Tibial nerve (tissue), 4 donors: ENCODE measurements at regions not wholly inside any gene's neighbourhood (a gene's known extent, or its start where the extent isn't known, plus 50 kb on each side); places are given as distances from the start of the nearest gene placed in this dataset.

Experiments used
- DNase-seq, 2 donors: peaks; one replicate each; pipeline ENCODE4 v3.0.0-alpha.2; 2019; ENCODE audit warnings: low spot score in 2 of 2
- H3K27ac ChIP-seq, 4 donors: fragments of 200-600 bp; sonication (generic) in 3 of 4; one replicate each; pipeline ENCODE4 v1.5.1; 2017 to 2019; ENCODE audit warnings: mild to moderate bottlenecking in 1 of 4
- H3K27me3 ChIP-seq, 2 donors: fragments of 200-600 bp; sonication (generic) in 1 of 2; one replicate each; pipeline versions ENCODE4 v1.5.1 to v1.6.0; 2017 to 2019
- H3K36me3 ChIP-seq, 3 donors: fragments of 200-600 bp; sonication (generic); one replicate each; pipeline ENCODE4 v1.5.1; 2018 to 2019
- H3K4me1 ChIP-seq, 4 donors: fragments of 200-600 bp; sonication (generic) in 3 of 4; one replicate each; pipeline ENCODE4 v1.5.1; 2017 to 2019
- H3K4me3 ChIP-seq, 4 donors: fragments of 200-600 bp; sonication (generic) in 3 of 4; one replicate each; pipeline ENCODE4 v1.5.1; 2017 to 2019; ENCODE audit warnings: mild to moderate bottlenecking in 1 of 4, moderate library complexity in 1 of 4
- H3K9me3 ChIP-seq, 4 donors: fragments of 200-600 bp; sonication (generic) in 3 of 4; one replicate each; pipeline ENCODE4 v1.5.1; 2017 to 2019
- EP300 ChIP-seq, 2 donors: sonication (generic); formaldehyde crosslinking; IDR thresholded peaks; one replicate each; pipeline ENCODE4 v1.6.1; 2017; ENCODE audit warnings: antibody characterized with exemption in 2 of 2, mild to moderate bottlenecking in 1 of 2
- POLR2A ChIP-seq, 2 donors: fragments of 450-650 bp; IDR thresholded peaks; one replicate each; pipeline ENCODE4 v1.6.1; 2017; ENCODE audit warnings: antibody characterized with exemption in 2 of 2, mild to moderate bottlenecking in 2 of 2, moderate library complexity in 2 of 2
- WGBS, 2 donors: methylation state at CpG; one replicate each; pipeline ENCODE4 v1.1.5; 2018; 5-methylcytosine and 5-hydroxymethylcytosine counted together
- TF ChIP-seq, protein P1 (sequence below), 5 experiments: fragments of 200-600 bp in 3 of 5; fragments of 450-650 bp in 2 of 5; sonication (generic) in 3 of 5; IDR thresholded peaks; one replicate each; pipeline ENCODE4 v1.5.1; 2016 to 2019; ENCODE audit warnings: antibody characterized with exemption in 5 of 5, mild to moderate bottlenecking in 3 of 5, moderate library complexity in 2 of 5

- Histone ChIP-seq H3K4me1 (no peaks in the 10 kb centered on the region), H3K36me3 (no peaks in the 10 kb centered on the region), H3K9me3 (no peaks in the 10 kb centered on the region), H3K27ac (no peak overlapping the region), H3K4me3 (no peak overlapping the region), H3K27me3 (no peaks in the 10 kb centered on the region)
- 64 to 93% methylated on average over 3 of the region's 3 CpGs for WGBS, 2 donors
- no peak for DNase-seq
- TF ChIP-seq POLR2A (IDR thresholded peaks at IDR 0.05) (no peak), EP300 (IDR thresholded peaks at IDR 0.05) (no peak)
- TF ChIP-seq, protein P1, sequence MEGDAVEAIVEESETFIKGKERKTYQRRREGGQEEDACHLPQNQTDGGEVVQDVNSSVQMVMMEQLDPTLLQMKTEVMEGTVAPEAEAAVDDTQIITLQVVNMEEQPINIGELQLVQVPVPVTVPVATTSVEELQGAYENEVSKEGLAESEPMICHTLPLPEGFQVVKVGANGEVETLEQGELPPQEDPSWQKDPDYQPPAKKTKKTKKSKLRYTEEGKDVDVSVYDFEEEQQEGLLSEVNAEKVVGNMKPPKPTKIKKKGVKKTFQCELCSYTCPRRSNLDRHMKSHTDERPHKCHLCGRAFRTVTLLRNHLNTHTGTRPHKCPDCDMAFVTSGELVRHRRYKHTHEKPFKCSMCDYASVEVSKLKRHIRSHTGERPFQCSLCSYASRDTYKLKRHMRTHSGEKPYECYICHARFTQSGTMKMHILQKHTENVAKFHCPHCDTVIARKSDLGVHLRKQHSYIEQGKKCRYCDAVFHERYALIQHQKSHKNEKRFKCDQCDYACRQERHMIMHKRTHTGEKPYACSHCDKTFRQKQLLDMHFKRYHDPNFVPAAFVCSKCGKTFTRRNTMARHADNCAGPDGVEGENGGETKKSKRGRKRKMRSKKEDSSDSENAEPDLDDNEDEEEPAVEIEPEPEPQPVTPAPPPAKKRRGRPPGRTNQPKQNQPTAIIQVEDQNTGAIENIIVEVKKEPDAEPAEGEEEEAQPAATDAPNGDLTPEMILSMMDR (IDR thresholded peaks at IDR 0.05) = no peak
These were observed 212.3 kb upstream of the MYLIP start for GRCh38 chr6:15916581-15916980.

- no peak overlapping the region for H3K27ac ChIP-seq
- H3K4me1 ChIP-seq = no peaks in the 10 kb centered on the region
- no peak for DNase-seq
- H3K27me3 ChIP-seq = no peaks in the 10 kb centered on the region
- 88 to 90% methylated on average over 8 of the region's 8 CpGs for WGBS, 2 donors
- no peaks in the 10 kb centered on the region for H3K9me3 ChIP-seq
- TF ChIP-seq EP300 (IDR thresholded peaks at IDR 0.05) (no peak), POLR2A (IDR thresholded peaks at IDR 0.05) (no peak)
- TF ChIP-seq, protein P1 (IDR thresholded peaks at IDR 0.05) = no peak
- no peaks in the 10 kb centered on the region for H3K36me3 ChIP-seq
- H3K4me3 ChIP-seq = no peak overlapping the region
These were observed 213.2 kb upstream of the MYLIP start for GRCh38 chr6:15915508-15916178.

GRCh38 chr6:15914553-15914952, 214.3 kb upstream of the MYLIP start:
- TF ChIP-seq, protein P1 (IDR thresholded peaks at IDR 0.05) = no peak
- TF ChIP-seq POLR2A (IDR thresholded peaks at IDR 0.05) = no peak
- 86 to 90% methylated on average over 2 of the region's 2 CpGs for WGBS, 2 donors
- DNase-seq = no peak
- no peaks in the 10 kb centered on the region for H3K27me3 ChIP-seq
- H3K9me3 ChIP-seq = no peaks in the 10 kb centered on the region
- H3K36me3 ChIP-seq = no peaks in the 10 kb centered on the region
- no peaks in the 10 kb centered on the region for H3K4me1 ChIP-seq
- H3K27ac ChIP-seq = no peak overlapping the region
- H3K4me3 ChIP-seq = no peak overlapping the region

GRCh38 chr6:15913573-15913972, 215.3 kb upstream of the MYLIP start:
- H3K27me3 ChIP-seq = no peaks in the 10 kb centered on the region
- no peaks in the 10 kb centered on the region for H3K36me3 ChIP-seq
- H3K9me3 ChIP-seq = no peaks in the 10 kb centered on the region
- no peak for DNase-seq
- no peak overlapping the region for H3K4me3 ChIP-seq
- H3K27ac ChIP-seq = no peak overlapping the region
- TF ChIP-seq POLR2A (IDR thresholded peaks at IDR 0.05) (no peak), EP300 (IDR thresholded peaks at IDR 0.05) (no peak)
- TF ChIP-seq, protein P1 (IDR thresholded peaks at IDR 0.05) = no peak
- no peaks in the 10 kb centered on the region for H3K4me1 ChIP-seq
- WGBS, 2 donors = 96 to 100% methylated on average over 2 of the region's 2 CpGs

DNA sequence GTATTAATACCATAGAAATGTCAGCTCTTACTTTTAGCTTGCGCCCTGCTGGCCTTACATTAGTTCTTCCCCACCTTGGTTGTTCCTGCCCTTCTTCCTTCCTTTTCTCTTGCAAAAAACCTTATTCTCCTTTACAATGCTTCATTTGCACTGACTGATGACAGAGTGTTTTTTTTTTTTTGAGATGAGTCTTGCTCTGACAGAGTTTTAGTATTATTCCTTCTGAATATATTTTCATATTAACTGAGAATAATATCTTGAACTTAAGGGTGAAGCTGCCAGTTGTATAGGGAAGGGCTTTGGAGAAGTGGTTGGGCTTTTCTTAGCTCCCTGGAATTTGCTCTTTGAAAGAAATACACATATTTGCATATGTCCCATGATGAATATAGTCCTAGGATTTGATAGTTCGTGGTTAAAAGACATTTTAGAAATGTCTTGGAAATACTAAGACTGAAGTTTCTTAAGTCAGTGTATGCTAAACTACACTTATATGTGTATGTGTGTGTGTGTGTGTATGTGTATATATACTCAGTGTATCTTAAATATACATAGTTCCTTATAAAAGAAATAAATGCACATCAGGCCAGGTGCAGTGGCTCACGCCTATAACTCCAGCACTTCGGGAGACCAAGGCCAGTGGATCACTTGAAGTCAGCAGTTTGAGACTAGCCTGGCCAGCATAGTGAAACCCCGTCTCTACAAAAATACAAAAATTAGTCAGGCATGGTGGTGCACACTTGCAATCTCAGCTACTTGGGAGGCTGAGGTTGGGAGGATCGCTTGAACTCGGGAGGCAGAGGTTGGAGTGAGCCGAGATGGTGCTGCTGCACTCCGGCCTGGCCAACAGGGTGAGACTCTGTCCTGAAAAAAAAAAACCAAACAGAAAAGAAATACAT, 216.1 kb upstream of the MYLIP start:
- Histone ChIP-seq H3K4me1 (no peaks in the 10 kb centered on the region), H3K4me3 (no peak overlapping the region), H3K27me3 (no peaks in the 10 kb centered on the region), H3K9me3 (no peaks in the 10 kb centered on the region), H3K36me3 (no peaks in the 10 kb centered on the region), H3K27ac (no peak overlapping the region)
- TF ChIP-seq EP300 (IDR thresholded peaks at IDR 0.05) = no peak
- TF ChIP-seq, protein P1 (IDR thresholded peaks at IDR 0.05) = no peak
- DNase-seq = no peak
- WGBS, 2 donors = 87 to 91% methylated on average over 9 of the region's 9 CpGs
